ENCODE measurements at regions not wholly inside any gene's neighbourhood (a gene's known extent, or its start where the extent isn't known, plus 50 kb on each side); places are given as distances from the start of the nearest gene placed in this dataset.

DNA sequence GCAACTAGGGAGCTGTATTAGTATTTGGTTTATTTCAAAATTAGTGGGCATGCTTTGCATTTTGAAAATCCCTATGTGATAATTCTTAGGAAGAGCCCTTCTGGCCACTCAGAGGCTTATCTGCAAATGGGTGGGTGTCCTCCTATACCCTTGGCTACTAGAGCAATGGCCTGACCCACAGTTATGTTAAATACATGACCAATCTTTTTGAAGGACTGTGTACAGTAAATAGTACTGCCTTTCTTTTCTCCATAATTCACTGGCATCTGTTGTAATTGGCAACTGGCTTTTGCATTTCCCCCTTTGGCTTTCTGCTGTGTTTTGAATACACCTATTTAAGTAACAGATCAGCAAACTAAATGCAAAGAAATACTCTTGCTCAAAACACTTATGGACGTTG is 175.4 kb downstream of the ANXA2 start:
- no peak for DNase-seq (ENCODE audit: low read depth in 1 of 2, low spot score in 1 of 2)
- Histone ChIP-seq H3K27ac (replicated peaks) (no peak overlapping the region), H3K4me3 (replicated peaks; ENCODE audit: insufficient read depth, low read length) (no peak overlapping the region), H3K27me3 (ENCODE audit: insufficient read depth, poor library complexity, severe bottlenecking) (no peaks in the 10 kb centered on the region)
- TF ChIP-seq POLR2AphosphoS5 (IDR thresholded peaks at IDR 0.05; ENCODE audit: low read depth) (no peak), SPI1 (IDR thresholded peaks at IDR 0.05; ENCODE audit: borderline replicate concordance, low read depth) (no peak), GABPA (IDR thresholded peaks at IDR 0.05; ENCODE audit: low read depth) (no peak)
- TF ChIP-seq, protein P1, sequence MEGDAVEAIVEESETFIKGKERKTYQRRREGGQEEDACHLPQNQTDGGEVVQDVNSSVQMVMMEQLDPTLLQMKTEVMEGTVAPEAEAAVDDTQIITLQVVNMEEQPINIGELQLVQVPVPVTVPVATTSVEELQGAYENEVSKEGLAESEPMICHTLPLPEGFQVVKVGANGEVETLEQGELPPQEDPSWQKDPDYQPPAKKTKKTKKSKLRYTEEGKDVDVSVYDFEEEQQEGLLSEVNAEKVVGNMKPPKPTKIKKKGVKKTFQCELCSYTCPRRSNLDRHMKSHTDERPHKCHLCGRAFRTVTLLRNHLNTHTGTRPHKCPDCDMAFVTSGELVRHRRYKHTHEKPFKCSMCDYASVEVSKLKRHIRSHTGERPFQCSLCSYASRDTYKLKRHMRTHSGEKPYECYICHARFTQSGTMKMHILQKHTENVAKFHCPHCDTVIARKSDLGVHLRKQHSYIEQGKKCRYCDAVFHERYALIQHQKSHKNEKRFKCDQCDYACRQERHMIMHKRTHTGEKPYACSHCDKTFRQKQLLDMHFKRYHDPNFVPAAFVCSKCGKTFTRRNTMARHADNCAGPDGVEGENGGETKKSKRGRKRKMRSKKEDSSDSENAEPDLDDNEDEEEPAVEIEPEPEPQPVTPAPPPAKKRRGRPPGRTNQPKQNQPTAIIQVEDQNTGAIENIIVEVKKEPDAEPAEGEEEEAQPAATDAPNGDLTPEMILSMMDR (IDR thresholded peaks at IDR 0.05; ENCODE audit: insufficient read depth, low read length): no peak
- TF ChIP-seq, protein P2, sequence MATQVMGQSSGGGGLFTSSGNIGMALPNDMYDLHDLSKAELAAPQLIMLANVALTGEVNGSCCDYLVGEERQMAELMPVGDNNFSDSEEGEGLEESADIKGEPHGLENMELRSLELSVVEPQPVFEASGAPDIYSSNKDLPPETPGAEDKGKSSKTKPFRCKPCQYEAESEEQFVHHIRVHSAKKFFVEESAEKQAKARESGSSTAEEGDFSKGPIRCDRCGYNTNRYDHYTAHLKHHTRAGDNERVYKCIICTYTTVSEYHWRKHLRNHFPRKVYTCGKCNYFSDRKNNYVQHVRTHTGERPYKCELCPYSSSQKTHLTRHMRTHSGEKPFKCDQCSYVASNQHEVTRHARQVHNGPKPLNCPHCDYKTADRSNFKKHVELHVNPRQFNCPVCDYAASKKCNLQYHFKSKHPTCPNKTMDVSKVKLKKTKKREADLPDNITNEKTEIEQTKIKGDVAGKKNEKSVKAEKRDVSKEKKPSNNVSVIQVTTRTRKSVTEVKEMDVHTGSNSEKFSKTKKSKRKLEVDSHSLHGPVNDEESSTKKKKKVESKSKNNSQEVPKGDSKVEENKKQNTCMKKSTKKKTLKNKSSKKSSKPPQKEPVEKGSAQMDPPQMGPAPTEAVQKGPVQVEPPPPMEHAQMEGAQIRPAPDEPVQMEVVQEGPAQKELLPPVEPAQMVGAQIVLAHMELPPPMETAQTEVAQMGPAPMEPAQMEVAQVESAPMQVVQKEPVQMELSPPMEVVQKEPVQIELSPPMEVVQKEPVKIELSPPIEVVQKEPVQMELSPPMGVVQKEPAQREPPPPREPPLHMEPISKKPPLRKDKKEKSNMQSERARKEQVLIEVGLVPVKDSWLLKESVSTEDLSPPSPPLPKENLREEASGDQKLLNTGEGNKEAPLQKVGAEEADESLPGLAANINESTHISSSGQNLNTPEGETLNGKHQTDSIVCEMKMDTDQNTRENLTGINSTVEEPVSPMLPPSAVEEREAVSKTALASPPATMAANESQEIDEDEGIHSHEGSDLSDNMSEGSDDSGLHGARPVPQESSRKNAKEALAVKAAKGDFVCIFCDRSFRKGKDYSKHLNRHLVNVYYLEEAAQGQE (IDR thresholded peaks at IDR 0.05; ENCODE audit: insufficient replicate concordance, low read depth): no peak

DNA sequence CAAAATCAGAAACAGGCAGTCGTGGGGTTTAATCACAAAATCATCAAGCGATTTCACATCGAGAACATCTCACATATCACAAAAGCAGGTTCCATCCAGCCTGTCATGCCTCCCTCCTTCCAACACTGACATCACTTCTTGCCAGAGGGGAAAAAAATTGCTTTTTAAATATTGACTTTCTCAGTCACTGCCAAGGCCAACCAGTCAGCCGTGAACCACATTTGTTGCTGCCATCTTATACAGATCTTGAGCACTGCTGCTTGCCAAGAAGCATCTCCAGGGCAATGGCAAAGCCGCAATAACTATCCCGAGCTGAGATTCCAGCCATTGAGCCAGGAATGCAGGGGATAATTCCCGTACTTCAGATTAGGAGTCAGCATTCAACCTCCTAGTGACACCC is 174.6 kb downstream of the ANXA2 start:
- Histone ChIP-seq H3K27ac (replicated peaks) (no peak overlapping the region), H3K4me3 (replicated peaks; ENCODE audit: insufficient read depth, low read length) (no peak overlapping the region), H3K27me3 (ENCODE audit: insufficient read depth, poor library complexity, severe bottlenecking) (no peaks in the 10 kb centered on the region)
- no peak for TF ChIP-seq POLR2AphosphoS5 (IDR thresholded peaks at IDR 0.05; ENCODE audit: low read depth)
- TF ChIP-seq, protein P1 (IDR thresholded peaks at IDR 0.05; ENCODE audit: insufficient read depth, low read length): no peak
- TF ChIP-seq GABPA (IDR thresholded peaks at IDR 0.05; ENCODE audit: low read depth): no peak
- TF ChIP-seq, protein P2 (IDR thresholded peaks at IDR 0.05; ENCODE audit: insufficient replicate concordance, low read depth): no peak
- DNase-seq (ENCODE audit: low read depth in 1 of 2, low spot score in 1 of 2): no peak

DNA sequence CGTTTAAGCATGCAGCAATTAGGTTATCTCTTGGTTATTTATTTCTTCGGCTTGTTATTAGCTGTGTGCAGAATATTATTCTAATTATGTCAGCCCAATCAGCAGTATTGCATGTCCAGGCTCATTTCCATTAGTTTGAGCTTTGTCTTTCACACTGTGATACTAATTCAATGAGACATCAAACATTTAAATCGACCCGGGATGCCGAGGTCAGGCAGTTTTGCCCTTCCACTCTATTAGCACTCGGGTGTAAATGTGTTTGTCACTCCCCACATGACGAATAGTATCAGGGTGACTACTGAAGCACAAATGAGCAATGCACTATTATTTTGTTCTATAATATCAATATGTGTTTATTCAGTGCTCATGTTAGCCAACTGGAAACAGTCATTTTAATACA is 170.9 kb downstream of the ANXA2 start:
- no peak overlapping the region for H3K4me3 ChIP-seq (replicated peaks; ENCODE audit: insufficient read depth, low read length)
- H3K27ac ChIP-seq (replicated peaks): no peak overlapping the region
- DNase-seq (ENCODE audit: low read depth in 1 of 2, low spot score in 1 of 2): no peak
- TF ChIP-seq, protein P2 (IDR thresholded peaks at IDR 0.05; ENCODE audit: insufficient replicate concordance, low read depth): no peak
- TF ChIP-seq, protein P1 (IDR thresholded peaks at IDR 0.05; ENCODE audit: insufficient read depth, low read length): no peak
- TF ChIP-seq POLR2AphosphoS5 (IDR thresholded peaks at IDR 0.05; ENCODE audit: low read depth): no peak
- TF ChIP-seq GABPA (IDR thresholded peaks at IDR 0.05; ENCODE audit: low read depth): no peak
- no peak for TF ChIP-seq SPI1 (IDR thresholded peaks at IDR 0.05; ENCODE audit: borderline replicate concordance, low read depth)
- H3K27me3 ChIP-seq (ENCODE audit: insufficient read depth, poor library complexity, severe bottlenecking): no peaks in the 10 kb centered on the region

Data from HL-60 (cell line).